DMS153 treated with DMSO at 0.1 percent for 48 hours (cell line): ENCODE measurements at regions not wholly inside any gene's neighbourhood (a gene's known extent, or its start where the extent isn't known, plus 50 kb on each side); places are given as distances from the start of the nearest gene placed in this dataset.

Source experiments
- DNase-seq: peaks from one replicate; lab custom pipeline; 2025; ENCODE audit not compliant: unreplicated experiment; lab: John Stamatoyannopoulos, UW

DNA sequence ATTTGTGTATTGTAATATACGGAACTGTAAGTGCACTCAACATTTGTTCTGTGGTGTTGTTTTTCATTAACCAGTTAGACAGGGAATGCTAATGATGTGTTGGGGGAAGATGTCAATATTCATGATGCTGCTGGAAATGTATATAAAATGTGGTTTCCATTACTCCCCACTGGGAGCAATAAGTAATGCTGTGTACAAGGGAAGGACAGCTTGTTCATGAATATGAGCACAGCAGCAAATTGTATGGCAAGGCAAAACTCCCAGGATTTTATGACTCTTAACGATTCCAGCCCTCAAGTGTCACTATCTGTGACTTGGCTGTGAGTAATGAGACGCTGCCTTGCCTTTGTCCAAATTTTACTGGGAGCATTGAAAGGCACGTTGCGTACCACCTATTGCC, 312.4 kb upstream of the DDX18 start:
- DNase-seq = no peak

DNA sequence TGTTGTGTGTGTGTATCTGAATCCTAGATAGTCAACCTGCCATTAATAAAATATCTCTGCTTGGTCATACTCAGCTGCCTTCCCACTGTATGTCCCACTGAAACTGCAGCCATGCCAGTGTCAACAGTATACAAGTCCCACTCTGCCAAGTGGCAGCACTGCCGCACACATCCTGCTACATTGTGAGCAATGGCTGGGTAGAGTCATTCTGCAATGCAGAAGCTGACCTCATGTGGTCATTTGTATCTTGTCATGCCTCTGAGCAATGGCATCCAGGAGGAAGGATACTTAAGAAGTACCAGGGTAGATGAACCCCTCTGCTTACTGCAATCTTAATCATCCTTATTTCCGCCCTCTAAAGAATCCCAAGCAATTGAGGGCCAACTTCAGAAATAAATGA, 302.2 kb upstream of the DDX18 start:
- DNase-seq = no peak

DNA sequence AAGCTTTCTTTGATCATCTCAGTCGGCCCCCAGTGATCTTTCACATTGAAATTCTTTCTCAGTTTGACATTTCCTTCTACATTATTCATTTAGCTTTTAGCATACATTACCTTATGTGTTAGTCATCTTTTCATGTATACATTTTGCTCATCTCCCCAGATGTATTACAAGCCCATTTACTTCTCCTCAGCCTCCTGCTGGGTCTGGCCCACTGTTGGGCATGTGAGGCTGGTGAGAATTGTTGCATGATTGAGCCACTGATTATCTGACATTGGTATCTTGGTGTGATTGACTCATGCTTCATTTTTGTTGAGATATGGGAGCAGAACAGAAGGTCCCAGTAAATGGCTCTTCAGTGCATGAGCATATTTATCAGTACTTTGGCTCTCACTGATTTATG, 300.1 kb upstream of the DDX18 start:
- DNase-seq = no peak

DNA sequence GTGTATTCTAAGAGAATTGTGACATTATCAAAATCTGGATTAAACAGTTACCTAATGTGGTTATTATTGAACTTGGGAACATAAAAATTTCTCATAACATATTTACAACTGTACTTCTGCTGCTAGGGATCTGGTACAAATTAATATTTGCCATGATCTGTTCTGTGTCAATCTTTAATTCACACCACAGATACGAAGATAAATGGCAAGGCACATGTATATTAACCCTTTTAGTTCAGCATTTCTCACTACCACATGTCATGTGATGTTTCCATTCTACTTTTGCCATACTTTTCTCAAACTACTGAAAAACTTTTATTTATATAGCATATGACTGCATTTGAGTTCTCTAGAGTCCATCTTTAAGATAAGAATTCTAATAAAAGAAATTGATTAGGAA, 295.3 kb upstream of the DDX18 start:
- no peak for DNase-seq

DNA sequence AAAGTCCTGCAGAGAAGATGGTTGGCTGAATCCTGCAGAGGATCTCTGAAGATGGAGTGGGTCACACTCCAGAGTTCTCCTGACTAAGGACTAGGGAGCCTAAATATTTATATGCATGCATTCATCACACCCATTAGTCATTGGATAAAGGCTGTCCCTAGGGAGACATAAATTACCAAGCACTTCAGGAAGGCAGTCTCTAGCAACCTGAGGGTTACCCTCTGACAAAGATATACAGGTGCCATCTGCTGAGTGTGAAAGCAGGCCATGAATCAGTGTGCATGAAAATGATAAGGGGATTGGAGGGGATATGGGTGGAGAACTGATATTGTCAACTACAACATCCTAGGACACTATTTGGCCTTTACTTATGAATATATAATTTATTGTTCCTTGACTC, 294.8 kb upstream of the DDX18 start:
- DNase-seq = peak; percentile 64

DNA sequence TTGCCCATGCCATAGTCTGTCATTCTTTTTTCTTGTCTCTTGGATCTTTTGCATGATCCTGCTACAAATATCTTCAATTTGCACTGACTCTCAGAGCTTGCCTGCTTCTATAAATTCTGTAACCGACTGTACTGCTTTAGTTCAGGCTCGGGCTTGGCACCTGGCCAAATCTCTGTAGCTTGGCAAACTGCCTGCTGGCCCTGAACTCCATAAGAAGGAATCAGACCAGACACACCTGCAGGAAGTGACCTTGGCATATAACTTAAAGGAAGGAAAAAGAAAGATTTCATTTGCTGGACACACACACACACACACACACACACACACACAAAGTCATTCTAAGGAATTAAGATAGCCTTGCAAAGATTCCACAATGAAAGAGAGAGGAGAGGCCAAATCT, 291.2 kb upstream of the DDX18 start:
- DNase-seq = peak; percentile 75

DNA sequence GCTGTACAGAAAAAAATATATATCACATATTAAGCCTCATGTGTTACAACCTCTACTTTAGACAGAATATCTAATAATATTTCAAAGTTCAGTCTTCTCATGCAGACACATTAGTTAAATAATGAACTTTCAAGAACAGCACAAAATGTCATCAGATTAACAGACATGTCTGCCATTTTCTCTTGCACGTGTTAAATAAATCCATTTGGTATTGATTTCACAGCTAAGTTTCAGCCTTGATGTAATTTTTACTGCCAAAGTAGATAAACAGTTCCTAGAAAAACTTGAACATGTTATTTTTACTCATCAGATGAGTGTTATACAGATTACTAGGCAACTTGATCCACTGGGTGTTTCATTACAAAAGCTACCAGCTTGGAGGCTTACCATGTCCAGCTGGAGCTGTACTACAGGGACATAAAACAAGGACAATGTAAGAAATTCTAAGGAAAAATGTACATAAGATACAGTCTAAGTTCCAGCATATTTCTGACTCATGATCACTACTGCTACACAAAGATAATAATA, 290.7 kb upstream of the DDX18 start:
- DNase-seq = no peak

DNA sequence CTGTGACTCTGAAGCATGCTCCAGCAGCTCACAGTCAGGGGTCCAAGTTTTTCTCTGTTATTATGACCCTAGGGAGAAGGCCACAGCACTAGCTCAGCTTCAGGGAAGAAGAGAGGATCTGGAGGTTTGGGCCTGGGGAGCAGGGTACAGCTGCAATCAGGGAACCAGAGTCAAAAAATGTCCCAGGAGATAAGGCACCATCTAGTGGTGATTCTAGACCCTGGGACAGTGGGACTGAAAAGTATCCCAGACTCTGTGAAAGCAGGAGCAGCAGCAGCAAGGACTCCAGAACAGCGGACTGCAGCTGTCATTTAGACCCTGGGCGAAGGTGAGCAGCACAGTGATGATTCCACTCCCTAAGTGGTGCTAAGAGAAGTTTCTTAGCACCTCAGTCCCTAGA, 278.4 kb upstream of the DDX18 start:
- no peak for DNase-seq

DNA sequence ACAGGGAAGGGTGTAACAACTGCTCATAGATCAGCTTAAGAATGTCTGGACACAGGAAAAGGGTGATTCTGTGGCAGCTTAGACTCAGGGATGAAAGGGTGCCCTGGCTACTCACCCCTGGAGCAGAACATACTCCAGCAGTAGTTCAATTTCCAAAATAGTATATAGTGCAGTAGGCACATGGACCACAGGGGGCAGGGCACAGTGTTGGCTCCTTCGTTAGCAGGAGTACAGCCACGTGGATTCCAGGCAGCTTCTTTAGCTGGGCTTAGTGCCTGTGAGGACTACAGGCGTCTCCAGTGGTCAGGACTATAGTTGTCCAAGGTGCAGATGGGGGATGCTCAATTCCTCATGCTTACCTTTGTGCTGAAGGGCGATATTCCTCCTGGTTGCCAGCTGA, 277.5 kb upstream of the DDX18 start:
- no peak for DNase-seq

DNA sequence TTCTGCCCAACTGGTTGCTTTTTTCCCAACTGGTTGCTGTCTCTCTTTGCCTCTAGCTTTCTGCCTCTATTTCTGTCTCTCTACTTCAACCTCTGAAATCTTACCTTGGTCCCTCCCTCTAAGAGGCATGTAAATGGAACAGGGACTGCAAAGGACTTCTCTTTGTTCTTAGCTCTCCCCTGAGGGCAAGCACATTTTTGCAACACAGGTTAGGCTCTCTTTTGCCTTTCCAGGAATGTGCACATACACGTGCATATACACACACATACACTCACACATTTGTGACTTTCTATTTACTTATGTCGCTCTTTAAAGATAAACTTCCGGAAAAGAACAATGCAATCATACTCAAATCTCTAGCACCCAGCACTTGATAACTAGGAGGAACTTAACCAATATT, 262.6 kb upstream of the DDX18 start:
- DNase-seq = no peak

DNA sequence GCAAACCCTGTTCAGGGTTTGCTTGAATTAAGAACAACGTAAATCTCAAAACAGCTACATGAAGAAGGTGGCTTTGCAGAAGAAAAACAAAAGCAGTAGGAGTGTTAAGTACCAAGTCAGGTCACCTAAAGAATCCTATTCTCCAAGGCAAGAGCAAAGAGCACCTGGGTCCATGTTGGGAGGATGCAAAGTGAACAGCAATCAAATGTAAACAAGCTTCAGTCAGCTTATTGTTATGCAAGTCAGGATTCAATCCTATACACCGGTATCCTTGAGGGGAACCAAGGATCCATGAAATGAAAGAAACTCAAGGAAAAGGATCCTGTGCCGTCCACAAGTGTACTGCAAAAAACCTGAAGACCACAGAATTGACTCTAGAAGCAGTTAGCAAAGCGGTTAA, 261.0 kb upstream of the DDX18 start:
- DNase-seq = no peak

DNA sequence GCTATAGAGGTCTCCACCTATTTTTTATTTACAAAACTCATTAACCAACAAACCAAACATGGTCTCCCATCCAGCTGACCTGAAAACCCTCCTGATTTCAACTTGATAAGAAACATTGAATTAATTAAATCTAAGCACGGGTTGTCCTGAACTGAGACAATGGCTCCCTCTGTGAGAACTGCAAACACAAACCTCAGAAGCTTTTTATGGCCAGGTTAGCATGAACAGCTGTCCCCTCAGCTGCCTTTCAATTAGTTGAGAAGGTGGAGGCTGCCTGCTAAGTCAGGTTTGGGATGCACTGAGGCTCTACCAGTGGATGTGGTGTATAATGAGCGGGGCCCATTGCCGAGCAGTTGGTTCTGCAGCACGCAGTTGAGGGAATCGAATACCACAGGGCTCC, 258.5 kb upstream of the DDX18 start:
- DNase-seq = peak; percentile 81

DNA sequence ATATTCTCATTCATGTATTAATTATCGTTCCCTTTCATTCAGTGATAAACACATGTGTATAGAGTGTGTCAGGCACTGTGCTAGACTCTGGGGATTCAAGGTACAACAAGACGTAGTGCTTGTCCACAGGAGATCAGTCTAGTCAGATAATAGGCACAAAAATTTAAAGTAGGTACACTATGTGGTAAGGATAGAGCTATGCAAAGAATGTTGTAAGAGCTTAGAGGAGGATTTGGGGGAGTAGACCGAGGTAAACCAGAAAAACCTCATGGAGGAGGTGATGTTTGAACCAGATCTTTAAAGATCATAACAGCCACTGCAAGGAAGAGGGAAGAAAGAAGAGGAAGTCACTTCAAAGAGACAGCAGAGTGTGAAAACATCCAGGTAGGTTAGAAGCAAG, 256.9 kb upstream of the DDX18 start:
- DNase-seq = no peak

DNA sequence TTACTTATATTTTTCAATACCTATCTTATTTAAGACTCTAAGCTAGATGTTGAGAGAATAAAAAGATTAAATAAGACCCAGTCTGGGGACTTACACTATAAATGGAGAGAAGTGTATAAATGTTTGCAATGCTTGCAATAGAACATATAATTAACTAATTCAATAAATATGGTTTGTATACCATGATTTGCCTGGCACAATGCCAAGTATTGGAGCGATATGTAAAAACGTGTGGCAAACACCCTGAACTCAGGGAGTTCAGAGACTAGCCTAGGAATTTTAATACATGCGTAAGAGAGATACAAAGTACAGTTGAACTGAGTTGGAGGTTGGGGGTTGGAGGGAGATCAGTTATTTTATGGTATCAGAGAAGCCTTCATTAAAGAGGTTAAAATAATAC, 251.8 kb upstream of the DDX18 start:
- DNase-seq = no peak

DNA sequence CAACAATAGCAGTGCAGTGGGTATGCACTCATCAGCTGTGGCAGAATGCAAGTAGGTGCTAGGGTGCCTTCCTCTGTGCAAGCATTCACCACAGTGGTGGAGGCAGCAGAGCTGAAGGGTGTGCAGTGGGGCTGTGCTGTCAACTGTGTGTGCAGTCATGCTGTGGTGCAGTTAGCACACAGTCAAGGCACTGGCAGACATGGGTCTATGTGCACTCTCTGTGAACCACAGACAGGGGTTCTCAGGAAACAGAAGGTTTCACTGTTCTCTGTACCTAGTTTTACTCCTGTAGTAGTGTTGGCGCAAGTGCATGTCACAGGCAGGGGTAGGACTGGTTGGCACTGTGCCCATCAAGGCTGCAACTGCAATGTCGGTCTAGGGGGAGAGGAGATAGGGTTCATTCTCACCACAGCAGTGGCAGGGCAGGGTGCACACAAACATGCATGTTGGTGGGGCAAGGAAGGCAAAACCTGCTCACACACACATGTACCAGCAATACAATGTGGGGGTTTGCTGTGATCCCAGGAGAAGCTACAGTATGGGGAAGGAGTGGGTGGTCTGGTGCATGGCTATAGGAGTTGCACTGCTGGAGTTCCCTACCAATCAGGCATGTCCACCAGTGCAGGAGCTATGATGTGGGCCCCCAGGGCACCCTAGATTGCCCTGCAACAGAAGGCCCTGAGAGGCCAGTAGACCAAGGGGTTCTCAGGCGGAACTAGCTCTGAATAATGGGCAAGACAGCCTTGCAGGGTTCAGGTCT, 242.7 kb upstream of the DDX18 start:
- no peak for DNase-seq

DNA sequence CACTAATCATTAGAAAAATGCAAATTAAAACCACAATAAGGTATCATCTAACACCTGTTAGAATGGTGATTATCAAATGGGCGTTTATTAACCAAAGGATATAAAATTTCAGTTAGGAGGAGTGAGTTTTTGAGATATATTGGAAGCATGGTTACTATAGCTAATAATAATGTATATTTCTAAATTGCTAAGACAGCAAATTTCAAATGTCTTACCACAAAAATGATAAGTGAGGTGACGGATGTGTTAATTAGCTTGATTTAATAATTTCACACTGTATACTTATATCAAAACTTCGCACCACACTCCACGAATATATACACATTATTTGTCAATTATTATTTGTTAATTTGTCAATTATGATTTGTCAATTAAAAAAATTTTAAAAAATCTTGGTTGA, 227.2 kb upstream of the DDX18 start:
- DNase-seq = no peak

DNA sequence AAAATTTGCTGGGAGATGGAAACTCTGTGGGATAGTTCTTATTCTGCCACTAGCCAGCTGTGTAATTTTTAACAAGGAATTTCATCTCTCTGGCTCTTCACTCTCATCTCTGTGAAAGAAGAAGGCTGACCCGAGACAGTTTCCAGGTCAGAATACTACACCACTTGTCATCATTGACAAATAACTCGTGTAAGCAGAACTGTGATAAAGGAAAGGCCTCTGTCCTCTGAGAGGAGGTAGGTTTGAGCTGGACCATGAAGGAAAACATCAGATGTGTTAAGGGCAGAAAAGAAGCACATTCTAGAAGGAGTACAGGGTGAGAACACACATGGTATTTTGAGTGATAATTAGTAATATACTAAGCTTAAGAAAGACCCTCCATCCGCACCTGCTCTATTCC, 211.4 kb upstream of the DDX18 start:
- DNase-seq = no peak

DNA sequence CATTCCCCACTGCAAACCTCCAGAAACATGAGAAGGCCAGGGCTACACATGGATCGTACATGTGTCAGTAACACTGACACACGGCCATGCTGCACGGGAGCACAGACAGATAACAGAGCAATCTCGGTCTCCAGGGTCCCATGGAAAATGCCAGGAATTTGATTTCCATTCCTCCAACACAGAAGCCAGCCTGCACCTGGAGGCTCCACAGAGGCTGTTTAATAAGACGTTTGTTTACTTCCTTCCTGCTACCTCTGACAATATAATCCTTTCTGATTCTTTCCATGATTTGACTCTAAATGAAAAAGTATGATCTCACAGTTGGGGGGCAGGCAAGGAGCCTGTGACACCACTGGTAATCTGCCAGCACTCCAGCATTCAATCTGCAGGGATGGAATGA, 210.9 kb upstream of the DDX18 start:
- DNase-seq = no peak

DNA sequence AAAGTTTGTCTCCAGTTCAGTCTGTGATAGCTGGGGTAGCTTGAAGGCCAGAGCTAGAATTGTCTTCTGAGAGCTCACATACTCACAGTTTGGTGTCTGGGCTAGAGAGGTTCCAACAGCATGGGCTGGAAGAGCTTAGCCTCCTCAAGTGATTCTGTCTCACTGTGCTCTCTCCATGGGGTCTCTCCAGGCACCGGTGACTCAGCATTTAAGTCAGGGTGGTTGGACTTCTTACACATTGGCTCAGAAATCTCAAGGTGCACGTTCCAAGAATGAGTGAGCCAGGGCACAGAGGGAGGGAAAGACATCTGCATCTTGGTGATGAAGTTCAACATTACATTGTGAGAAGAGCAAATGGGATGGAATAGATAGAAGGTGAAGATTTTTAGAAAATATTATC, 207.3 kb upstream of the DDX18 start:
- no peak for DNase-seq

DNA sequence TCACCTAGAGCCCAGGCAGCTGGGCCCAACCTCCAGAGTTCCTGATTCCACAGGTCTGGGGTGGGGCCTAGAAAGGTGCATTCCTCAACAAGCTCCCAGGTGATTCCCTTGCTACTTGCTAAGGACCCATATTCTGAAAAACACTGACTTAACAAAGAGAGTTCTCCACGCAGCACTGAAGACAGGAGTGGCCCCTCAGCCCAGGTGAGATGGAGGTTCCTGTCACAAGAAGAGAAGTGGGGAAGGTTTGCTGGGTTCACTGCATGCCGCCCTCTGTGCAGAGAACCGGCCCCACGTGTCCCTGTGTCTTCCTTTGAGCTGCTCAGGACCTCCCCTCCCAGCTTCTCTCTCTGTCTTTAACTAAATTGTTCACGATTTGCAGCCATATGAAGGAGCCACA, 201.4 kb upstream of the DDX18 start:
- DNase-seq = no peak

DNA sequence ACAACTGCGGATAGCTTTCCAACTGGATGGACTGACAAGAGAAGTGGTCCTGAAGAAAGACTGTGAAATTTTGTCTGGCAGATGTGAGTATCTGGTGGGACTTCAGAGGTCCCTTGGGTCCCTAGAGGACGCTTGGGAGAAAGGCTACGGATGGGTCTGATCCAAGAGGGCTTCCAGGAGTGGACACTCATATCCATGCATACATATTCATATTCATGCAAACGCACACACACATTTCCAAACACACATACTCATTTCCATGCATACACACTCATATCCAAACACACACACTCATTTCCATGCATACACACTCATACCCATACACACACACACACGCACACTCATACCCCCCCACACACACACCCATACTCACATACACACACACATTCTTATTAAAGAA, 200.2 kb upstream of the DDX18 start:
- DNase-seq = no peak

DNA sequence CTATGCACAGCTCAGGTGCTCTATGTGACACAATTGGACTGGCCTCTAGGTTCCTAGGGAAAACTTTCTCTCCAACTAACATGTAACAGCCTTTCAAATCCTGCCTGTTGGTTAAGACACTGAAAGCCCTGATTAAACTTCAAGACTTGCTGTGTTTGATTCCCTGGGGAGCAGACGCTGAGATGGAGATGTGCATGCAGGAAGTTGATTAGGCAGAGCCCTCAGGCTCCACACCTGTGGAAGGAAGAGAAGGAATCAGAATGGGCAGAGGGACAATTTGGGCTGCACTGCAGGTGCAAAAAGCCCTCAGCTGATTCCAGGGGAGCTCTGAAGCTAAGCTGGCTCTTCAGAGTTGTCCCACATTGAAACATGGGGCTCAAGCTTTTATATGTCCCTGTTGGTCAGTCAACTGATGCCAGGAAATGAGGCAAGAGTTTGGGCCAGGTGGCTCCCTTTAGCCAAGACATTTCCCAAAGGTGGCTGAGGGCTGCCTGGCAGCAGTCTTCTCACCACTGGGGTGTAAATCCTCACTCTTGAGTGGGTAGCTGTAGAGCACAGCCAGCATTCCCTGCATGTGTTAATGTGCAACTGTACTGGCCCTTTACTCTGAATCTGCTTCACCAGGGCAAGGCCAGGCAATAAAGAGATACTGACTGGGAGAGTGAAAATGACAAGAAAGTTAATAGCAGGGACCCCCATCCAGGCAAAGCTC, 199.5 kb upstream of the DDX18 start:
- DNase-seq = no peak

DNA sequence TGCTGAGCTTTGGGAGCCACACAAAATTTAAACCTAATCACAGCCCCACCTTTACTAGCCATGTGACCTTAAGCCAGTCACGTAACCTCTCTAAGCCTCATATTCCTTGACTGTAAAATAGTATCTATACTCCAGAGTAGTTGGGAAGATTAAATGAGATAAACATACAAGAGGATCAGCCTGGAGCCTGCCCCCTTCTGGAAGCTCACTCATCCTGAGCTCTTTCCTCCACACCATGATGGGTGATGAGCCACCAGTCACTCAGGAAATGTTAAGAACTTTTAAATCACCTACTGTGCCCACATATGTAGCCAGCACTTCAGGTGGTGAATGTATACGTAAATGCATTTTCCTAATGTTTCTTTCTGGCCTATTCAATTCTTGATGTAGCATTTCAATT, 195.9 kb upstream of the DDX18 start:
- DNase-seq = no peak
